ENCODE measurements at regions not wholly inside any gene's neighbourhood (a gene's known extent, or its start where the extent isn't known, plus 50 kb on each side); places are given as distances from the start of the nearest gene placed in this dataset.

DNA sequence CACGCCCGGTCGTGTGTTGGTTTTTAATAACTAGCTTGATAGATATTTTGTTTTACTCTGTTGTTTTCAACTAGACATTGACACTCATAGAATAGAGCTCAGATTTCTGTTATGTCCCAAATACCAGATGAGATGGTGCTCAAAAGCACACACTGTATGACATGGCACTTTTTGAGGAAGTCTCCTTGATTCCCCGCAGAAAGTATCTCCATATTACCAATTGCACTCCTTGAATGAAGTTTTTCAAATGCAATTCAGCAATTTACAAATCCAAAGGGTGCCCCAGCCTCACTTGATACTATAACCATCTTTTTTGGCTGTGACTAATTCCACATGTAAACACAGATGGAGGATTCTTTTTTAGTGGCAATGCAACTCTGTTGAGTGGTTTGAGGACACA is 92.0 kb upstream of the IGF1R start:
- no peaks in the 10 kb centered on the region for H3K4me1 Mint-ChIP-seq
- H3K4me3 Mint-ChIP-seq = no peak overlapping the region
- peaks cover 7% of the 10 kb centered on the region for H3K27me3 Mint-ChIP-seq
- no peaks in the 10 kb centered on the region for H3K9me3 Mint-ChIP-seq
- no peak for DNase-seq
- no peak overlapping the region for H3K27ac Mint-ChIP-seq
- no peak for ATAC-seq

DNA sequence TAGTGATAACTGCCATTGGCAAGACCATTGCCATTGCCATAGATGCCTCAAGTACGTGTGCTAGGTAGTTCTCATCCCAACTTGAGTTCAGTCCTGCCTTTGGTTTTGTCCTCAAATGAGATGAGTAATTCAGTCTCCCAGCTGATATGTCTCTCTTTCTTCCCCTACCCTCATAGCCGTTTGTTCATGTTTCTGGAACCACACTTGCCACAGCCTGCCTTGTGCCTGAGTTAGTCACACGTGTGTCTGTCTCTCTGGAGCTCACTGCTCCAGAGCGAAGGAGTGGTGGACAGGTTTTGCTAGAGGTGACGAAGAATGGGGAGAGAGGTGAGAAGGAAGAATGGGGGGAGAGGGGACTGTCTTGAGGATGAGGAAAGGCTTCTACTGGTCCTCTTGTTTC is 88.0 kb upstream of the IGF1R start:
- ATAC-seq (no peak), DNase-seq (no peak)
- Mint-ChIP-seq H3K4me3 (no peak overlapping the region), H3K27me3 (peaks cover 7% of the 10 kb centered on the region), H3K9me3 (no peaks in the 10 kb centered on the region), H3K27ac (peak overlapping the region in 1 of 2 donors; percentile 23), H3K4me1 (no peaks in the 10 kb centered on the region)

DNA sequence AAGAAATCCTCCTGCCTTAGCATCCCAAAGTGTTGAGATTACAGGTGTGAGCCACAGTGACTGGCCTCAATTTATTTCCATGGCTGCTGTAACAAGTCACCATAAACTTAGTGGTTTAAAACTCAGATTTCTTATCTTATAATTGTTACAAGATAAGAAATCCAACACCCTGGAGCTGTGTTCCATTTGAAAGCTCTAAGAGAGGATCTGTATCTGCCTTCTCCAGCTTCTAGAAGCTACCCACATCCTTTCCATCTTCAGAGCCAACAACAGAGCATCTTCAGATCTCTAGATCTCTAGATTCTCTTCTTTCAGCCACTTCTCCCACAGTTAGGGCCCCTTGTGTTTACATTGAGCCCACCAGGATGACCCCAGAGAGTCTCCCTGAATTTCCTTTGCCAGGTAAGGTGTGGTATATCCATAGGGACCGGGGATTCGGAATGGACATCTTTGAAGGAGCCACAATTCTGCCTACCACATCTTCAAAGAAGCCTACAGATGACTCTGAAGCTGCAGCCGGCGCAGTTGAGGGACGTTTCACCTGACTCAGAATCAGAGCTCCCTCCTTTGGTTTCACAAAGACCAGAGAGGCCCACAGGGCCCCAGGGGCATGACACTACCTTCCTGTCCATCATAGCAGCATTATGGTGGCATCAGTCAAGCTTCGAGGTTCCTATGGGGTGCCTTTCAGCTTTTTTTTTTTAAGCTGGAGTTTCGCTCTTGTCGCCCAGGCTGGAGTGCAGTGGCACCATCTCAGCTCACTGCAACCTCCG is 87.0 kb upstream of the IGF1R start:
- DNase-seq (no peak), ATAC-seq (no peak)
- Mint-ChIP-seq H3K4me3 (no peak overlapping the region), H3K9me3 (no peaks in the 10 kb centered on the region), H3K27ac (peak overlapping the region; percentile 25 to 57), H3K4me1 (no peaks in the 10 kb centered on the region), H3K27me3 (peaks cover 7% of the 10 kb centered on the region)

DNA sequence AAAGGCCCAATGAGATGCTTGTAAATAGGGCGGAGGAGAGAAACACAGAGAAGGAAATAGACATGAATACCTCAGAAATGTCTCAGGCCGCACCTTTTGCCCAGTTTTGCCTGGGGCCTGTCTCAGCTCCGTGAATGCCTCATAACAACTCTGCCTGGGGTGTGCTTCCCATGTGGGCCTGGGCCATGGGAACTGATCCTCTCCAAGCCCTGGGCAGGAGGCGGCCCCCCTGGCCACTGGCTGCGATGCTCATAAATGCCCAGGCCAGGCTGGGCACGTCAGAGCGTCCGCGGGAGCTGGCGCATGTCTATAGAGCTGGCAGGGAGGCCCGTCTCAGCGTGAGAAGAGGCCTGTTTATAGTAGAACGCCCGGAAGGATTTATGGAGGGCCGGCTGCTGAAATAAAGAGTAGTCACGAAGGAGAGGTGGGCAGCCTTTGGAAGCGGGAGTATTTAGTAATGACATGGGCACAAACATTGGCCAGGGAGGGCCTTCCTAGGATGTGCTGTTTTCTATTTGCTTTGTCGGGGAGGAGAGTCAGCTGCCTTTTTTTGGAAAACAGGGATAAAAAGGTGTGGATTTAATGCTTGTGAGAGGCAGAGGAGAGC is 85.9 kb upstream of the IGF1R start:
- Mint-ChIP-seq H3K4me3 (no peak overlapping the region), H3K9me3 (no peaks in the 10 kb centered on the region), H3K27me3 (peaks cover 12% of the 10 kb centered on the region), H3K27ac (no peak overlapping the region), H3K4me1 (no peaks in the 10 kb centered on the region)
- DNase-seq (no peak), ATAC-seq (no peak)

DNA sequence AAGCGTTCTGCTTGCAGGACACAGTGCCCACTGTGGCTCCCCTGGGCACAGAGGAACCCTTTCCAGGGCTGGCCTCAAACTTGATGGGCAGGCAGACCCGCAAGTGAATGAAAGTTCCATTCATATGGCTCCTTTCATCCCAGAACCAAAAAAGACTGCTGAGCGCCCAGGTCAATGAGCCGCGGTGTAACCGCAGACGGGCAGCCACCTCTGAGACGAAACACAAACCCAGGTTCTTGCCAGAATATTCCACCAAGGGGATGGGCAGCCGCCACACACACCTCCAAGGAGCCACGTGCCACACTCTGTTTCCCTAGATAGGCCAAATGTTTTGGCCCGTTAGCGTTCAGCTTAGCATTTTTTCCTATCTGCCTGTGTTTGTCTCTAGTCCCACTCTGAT is 82.8 kb upstream of the IGF1R start:
- H3K4me1 Mint-ChIP-seq = no peaks in the 10 kb centered on the region
- H3K4me3 Mint-ChIP-seq = no peak overlapping the region
- DNase-seq (no peak), ATAC-seq (no peak)
- H3K9me3 Mint-ChIP-seq = no peaks in the 10 kb centered on the region
- H3K27ac Mint-ChIP-seq = no peak overlapping the region
- H3K27me3 Mint-ChIP-seq = peaks cover 23% of the 10 kb centered on the region

DNA sequence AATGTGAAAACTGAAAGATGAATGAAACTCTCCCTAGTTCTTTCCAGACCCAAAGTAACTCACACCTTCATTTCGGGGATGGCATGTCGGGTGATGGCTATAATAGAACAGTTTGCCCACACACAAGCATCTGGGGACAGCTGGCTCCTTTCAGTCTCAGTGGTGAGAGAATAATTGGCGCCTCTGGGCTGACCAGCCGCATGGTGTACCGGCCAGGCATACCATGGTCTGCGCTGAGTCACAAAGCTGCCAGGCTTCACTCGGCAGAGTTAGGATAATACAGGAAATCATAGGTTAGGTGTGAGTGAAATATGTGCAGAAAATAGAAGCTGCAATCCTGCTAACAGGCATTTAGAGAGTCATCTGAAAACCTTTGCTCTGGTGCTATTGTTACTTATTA is 80.4 kb upstream of the IGF1R start:
- no peak overlapping the region for H3K4me3 Mint-ChIP-seq
- H3K4me1 Mint-ChIP-seq = no peaks in the 10 kb centered on the region
- no peak overlapping the region for H3K27ac Mint-ChIP-seq
- H3K27me3 Mint-ChIP-seq = peaks cover 30% of the 10 kb centered on the region
- H3K9me3 Mint-ChIP-seq = no peaks in the 10 kb centered on the region
- ATAC-seq = no peak
- DNase-seq = no peak

DNA sequence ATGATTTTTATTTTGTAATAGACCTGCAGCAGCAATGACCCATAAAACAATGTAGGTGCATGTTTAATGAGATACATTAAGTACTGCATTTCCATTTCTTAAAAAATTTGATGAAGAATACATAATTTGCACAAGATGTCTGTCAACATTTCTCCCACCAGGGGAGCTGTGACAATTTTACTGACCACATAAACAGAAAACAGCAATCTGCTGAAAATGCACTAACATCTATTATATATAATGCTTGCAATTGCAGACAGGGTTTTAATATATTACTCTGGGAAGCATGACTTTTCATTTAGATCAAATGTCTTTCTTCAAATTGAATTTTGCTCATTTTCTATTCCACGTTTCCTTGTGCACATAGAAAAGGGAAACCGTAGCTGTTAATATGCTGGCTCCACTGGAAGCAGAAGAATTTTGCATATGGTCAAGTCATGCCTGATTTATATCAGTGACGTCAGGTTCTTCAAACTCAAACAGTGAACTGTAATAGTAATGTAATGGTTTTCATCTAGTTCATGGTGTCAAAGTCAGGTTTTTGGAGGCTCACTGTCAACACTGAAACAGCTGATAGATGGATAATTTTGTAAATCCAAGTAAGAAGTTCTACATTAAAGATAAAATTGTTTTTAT is 79.8 kb upstream of the IGF1R start:
- H3K27ac Mint-ChIP-seq = no peak overlapping the region

DNA sequence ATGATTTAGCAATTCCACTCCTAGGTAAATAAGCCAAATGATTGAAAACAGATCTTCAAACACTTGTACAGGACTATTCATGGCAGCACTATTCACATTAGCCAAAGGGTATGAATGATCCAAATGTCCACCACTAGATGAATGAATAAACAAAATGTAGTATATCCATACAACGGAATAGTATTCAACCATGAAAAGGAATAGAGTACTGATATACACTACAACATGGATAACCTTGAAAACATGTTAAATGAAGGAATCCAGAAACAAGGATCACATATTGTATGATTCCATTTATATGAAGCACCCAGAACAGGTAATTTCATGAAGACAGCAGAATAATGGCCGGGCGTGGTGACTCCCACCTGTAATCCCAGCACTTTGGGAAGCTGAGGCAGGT is 78.2 kb upstream of the IGF1R start:
- no peaks in the 10 kb centered on the region for H3K9me3 Mint-ChIP-seq

More for the DNA sequence above, 79.8 kb upstream of the IGF1R start:
- no peaks in the 10 kb centered on the region for H3K9me3 Mint-ChIP-seq
- peaks cover 33% of the 10 kb centered on the region for H3K27me3 Mint-ChIP-seq
- no peak for ATAC-seq
- DNase-seq = no peak
- H3K4me1 Mint-ChIP-seq = no peaks in the 10 kb centered on the region
- H3K4me3 Mint-ChIP-seq = no peak overlapping the region

DNA sequence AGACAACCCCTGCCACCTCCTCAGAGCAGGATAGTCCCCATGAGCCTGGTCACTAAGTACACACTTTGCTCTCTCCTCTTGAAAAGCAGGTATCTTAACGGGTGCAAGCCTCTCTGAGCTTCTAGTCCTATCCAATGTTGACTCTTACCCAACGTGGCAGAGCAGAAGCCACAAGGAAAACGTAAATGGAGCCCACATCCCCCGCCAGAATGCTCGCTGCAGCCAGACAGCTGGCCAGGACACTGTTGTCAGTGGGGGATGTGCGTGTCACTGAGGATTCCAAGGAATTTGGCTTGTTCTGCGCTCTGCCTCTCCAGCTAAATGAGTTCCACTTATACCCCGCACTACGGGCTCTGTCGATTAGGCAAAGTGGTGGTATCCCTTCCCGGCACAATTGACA is 67.8 kb upstream of the IGF1R start:
- ATAC-seq (no peak), DNase-seq (no peak)
- peaks cover 4 to 5% of the 10 kb centered on the region in 2 donors for H3K9me3 Mint-ChIP-seq
- no peaks in the 10 kb centered on the region for H3K4me1 Mint-ChIP-seq
- no peak overlapping the region for H3K4me3 Mint-ChIP-seq
- peaks cover 63% of the 10 kb centered on the region for H3K27me3 Mint-ChIP-seq
- no peak overlapping the region for H3K27ac Mint-ChIP-seq

More for the DNA sequence above, 78.2 kb upstream of the IGF1R start:
- Mint-ChIP-seq H3K4me1 (no peaks in the 10 kb centered on the region), H3K27me3 (peaks cover 33% of the 10 kb centered on the region), H3K27ac (no peak overlapping the region), H3K4me3 (no peak overlapping the region)
- no peak for DNase-seq
- ATAC-seq = no peak

DNA sequence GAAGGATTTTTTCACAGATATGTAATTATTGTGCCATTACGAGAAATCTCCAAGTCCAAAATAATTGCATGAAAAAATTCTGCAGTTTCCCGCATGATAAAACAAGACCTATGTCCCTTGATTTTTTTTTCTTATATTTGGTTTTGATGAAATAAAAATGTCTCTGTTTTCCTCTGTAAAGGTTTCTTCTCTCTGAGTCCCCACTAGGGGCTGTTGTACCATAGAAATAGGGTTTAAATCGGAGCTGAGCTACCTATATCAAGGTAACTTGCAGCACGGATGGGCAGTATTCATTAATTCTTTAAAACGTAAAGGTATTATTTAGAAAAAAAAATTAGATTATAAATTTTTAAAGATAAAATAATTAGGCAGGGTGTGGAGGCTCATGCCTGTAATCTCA is 66.6 kb upstream of the IGF1R start:
- no peak overlapping the region for H3K27ac Mint-ChIP-seq
- no peak for DNase-seq
- H3K9me3 Mint-ChIP-seq = peaks cover 4 to 5% of the 10 kb centered on the region in 2 donors
- H3K27me3 Mint-ChIP-seq = peaks cover 70% of the 10 kb centered on the region
- no peak for ATAC-seq
- no peak overlapping the region for H3K4me3 Mint-ChIP-seq
- H3K4me1 Mint-ChIP-seq = peaks cover 9% of the 10 kb centered on the region

DNA sequence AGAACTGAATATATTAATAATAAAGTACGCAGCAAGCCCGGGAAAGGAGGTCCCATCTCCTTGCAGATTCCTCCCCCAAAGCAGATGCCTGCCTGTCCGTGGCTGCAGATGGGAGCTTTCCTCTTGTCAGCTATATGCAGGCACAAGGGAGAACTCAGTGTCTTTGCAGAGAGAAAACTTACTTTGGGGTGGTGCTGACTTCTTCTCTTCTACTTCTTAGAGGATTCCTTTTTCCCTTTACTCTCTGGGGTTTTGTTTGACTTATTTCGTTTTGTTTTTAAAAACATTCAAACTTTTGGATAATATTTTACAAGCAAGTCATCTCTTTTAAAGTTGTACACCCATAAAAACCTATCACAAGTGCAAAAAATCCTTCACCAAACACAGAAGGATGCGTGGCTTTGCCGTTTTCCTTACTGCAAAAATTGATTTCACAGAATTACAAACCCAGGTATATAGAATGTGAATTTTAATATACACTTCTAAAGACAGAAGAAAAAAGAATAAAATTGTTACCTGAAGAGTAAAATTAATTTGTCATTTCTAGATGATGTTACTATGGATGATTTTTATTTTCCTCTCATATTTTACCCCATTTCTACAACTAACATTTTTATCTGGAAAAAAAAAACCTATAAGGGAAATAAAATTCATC is 65.3 kb upstream of the IGF1R start:
- peaks cover 9% of the 10 kb centered on the region for H3K4me1 Mint-ChIP-seq
- H3K27me3 Mint-ChIP-seq = peaks cover 70% of the 10 kb centered on the region
- no peak overlapping the region for H3K27ac Mint-ChIP-seq
- peaks cover 4 to 5% of the 10 kb centered on the region in 2 donors for H3K9me3 Mint-ChIP-seq
- ATAC-seq (no peak), DNase-seq (no peak)
- H3K4me3 Mint-ChIP-seq = no peak overlapping the region

DNA sequence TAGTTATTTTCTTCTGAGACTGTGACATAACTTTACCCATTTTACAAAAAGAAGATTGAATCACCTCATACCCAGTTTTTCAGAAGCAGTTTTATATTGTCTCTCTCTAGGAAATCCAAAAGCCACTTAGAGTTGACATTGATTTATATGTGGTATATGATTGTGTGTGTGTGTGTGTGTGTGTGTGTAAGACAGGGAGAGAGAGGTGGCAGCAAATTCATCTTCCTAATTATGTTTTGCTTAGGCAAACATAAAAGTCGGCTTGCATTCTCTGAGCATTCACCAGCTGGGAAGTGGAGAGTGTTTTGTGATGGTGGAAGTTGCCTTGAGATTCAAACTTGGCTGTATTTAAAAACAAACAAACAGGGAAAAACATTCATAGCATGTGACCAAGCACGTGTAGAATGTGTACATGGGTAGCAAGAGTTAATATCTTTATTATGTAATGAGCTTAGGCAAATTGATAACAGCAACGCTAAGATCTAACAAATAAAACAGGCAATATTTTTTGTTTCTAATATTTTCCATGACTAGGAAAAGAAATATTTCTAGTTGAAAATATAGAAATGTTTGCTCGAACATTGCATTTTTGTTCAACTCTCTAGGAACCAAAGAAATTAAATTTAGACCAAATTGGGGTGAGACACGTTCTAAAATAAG is 64.4 kb upstream of the IGF1R start:
- H3K27me3 Mint-ChIP-seq = peaks cover 69% of the 10 kb centered on the region
- H3K4me1 Mint-ChIP-seq = peaks cover 9% of the 10 kb centered on the region
- H3K27ac Mint-ChIP-seq = no peak overlapping the region
- no peak overlapping the region for H3K4me3 Mint-ChIP-seq
- no peak for DNase-seq
- peaks cover 0 to under 1% of the 10 kb centered on the region in 2 donors for H3K9me3 Mint-ChIP-seq
- no peak for ATAC-seq

DNA sequence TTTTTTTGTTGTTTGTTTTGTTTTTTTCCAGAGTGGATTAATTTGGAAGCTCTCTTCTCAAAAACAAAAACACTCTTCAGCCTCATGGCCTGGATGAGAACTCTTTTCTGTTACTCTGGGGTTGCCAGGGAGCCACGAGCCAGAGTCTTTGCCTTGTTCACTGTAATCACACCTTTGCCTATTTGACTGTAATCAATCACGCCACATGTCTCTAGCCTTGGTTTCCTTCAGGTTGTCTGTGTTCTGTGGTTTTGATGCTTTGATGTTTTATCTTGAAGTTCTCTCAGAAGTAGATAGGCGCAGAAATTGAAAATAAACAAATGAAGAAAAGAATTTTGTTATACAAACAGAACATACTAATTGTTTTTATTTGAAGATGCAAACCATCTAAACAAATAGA is 62.3 kb upstream of the IGF1R start:
- peaks cover 9% of the 10 kb centered on the region for H3K4me1 Mint-ChIP-seq
- no peak for DNase-seq
- H3K27me3 Mint-ChIP-seq = peaks cover 66% of the 10 kb centered on the region
- no peak overlapping the region for H3K4me3 Mint-ChIP-seq
- ATAC-seq = no peak
- no peak overlapping the region for H3K27ac Mint-ChIP-seq
- no peaks in the 10 kb centered on the region for H3K9me3 Mint-ChIP-seq

DNA sequence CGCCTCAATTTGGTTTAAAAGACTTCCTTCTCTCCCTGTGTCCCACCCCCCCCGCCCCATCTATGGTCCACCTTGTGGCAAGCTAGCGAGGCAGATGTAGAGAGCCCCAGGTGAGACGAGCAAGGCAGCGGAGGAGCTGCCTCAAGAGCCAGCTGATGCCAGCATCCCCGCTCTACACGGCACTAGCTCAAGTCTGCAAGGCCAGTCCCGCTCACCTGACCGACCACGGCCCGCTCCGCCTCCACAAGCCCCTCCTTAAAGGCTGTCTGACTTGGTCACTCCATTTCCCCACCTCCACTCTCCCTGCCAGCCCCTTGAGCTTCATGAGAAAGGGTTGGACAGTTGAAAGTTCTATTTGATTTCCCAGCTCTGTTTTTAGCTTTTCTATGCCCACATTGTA is 56.2 kb upstream of the IGF1R start:
- DNase-seq = no peak
- H3K4me1 Mint-ChIP-seq = no peaks in the 10 kb centered on the region
- H3K9me3 Mint-ChIP-seq = no peaks in the 10 kb centered on the region
- no peak for ATAC-seq
- peaks cover 33% of the 10 kb centered on the region for H3K27me3 Mint-ChIP-seq
- H3K4me3 Mint-ChIP-seq = no peak overlapping the region
- H3K27ac Mint-ChIP-seq = peak overlapping the region in 1 of 2 donors; percentile 33

DNA sequence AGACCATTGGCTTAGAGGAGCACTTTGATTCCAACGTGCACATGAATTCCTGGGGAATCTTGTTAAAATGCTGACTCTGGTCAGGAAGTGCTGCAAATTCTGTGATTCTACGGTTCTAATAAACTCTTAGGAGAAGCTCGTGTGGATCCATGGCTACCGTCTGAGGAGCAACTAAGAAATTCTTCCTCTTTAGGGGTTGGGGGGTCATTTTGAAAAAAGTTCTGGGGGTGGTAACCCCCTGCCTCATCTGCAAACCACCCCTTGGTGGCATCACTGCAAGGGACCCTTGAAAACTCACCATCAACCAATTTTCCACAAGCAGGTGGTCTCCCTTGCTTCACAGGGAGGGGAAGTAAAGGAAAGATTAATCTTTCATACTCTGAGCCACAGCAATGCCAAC is 52.2 kb upstream of the IGF1R start:
- ATAC-seq (no peak), DNase-seq (no peak)
- Mint-ChIP-seq H3K4me1 (peaks cover 14% of the 10 kb centered on the region), H3K9me3 (no peaks in the 10 kb centered on the region), H3K27me3 (peaks cover 14% of the 10 kb centered on the region), H3K4me3 (no peak overlapping the region), H3K27ac (no peak overlapping the region)
